ENCODE measurements at regions not wholly inside any gene's neighbourhood (a gene's known extent, or its start where the extent isn't known, plus 50 kb on each side); places are given as distances from the start of the nearest gene placed in this dataset.

- no peaks in the 10 kb centered on the region for H3K4me1 ChIP-seq
- intact Hi-C loops (cut with micrococcal nuclease) = no loop called here
- no peak overlapping the region for H3K27ac ChIP-seq (replicated peaks)
- H3K4me3 ChIP-seq = no peak overlapping the region
- peaks cover 28% of the 10 kb centered on the region for H3K9me3 ChIP-seq (replicated peaks)
- DNase-seq = no peak
- no peak for TF ChIP-seq CTCF (IDR thresholded peaks at IDR 0.05; ENCODE audit: borderline replicate concordance)
- H3K36me3 ChIP-seq = no peaks in the 10 kb centered on the region
- no peaks in the 10 kb centered on the region for H3K27me3 ChIP-seq (ENCODE audit: low read depth)
Measured at GRCh38 chr6:140228491-140228890, 854.0 kb upstream of the CITED2 start.

- Histone ChIP-seq H3K9me3 (replicated peaks) (peaks cover 10% of the 10 kb centered on the region), H3K36me3 (no peaks in the 10 kb centered on the region), H3K4me3 (no peak overlapping the region), H3K27ac (replicated peaks) (no peak overlapping the region), H3K27me3 (ENCODE audit: low read depth) (no peaks in the 10 kb centered on the region), H3K4me1 (no peaks in the 10 kb centered on the region)
- no peak for TF ChIP-seq CTCF (IDR thresholded peaks at IDR 0.05; ENCODE audit: borderline replicate concordance)
- intact Hi-C loops (cut with micrococcal nuclease) = no loop called here
- no peak for DNase-seq
Measured at GRCh38 chr6:140226637-140227036, 852.2 kb upstream of the CITED2 start.

- no peaks in the 10 kb centered on the region for H3K27me3 ChIP-seq (ENCODE audit: low read depth)
- intact Hi-C loops (cut with micrococcal nuclease) = no loop called here
- H3K4me1 ChIP-seq = no peaks in the 10 kb centered on the region
- DNase-seq = no peak
- H3K4me3 ChIP-seq = no peak overlapping the region
- H3K9me3 ChIP-seq (replicated peaks) = peaks cover 2% of the 10 kb centered on the region
- no peaks in the 10 kb centered on the region for H3K36me3 ChIP-seq
- TF ChIP-seq CTCF (IDR thresholded peaks at IDR 0.05; ENCODE audit: borderline replicate concordance) = no peak
- H3K27ac ChIP-seq (replicated peaks) = no peak overlapping the region
Measured at GRCh38 chr6:140225701-140226436, 851.4 kb upstream of the CITED2 start.

DNA sequence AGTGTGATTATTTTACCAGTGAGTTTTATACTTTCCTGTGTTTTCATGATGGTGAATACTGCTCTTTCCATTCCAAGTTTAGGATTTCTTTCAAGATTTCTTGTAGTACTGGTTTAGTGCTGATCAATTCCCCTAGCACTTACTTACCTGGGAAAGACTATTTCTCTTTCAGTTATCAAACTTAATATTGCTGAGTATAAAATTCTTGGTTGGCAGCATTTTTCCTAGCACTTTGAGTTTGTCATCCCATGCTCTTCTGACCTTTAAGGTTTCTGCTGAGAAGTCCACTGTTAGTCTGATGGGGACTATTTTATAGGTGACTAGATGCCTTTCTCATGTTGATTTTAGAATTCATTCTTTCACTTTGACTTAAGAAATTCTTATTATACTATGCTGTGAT is 842.8 kb upstream of the CITED2 start:
- intact Hi-C loops (cut with micrococcal nuclease) = no loop called here
- Histone ChIP-seq H3K27me3 (ENCODE audit: low read depth) (no peaks in the 10 kb centered on the region), H3K36me3 (no peaks in the 10 kb centered on the region), H3K27ac (replicated peaks) (no peak overlapping the region), H3K4me3 (no peak overlapping the region), H3K9me3 (replicated peaks) (peaks cover 44% of the 10 kb centered on the region), H3K4me1 (no peaks in the 10 kb centered on the region)
- no peak for TF ChIP-seq CTCF (IDR thresholded peaks at IDR 0.05; ENCODE audit: borderline replicate concordance)
- no peak for DNase-seq

DNA sequence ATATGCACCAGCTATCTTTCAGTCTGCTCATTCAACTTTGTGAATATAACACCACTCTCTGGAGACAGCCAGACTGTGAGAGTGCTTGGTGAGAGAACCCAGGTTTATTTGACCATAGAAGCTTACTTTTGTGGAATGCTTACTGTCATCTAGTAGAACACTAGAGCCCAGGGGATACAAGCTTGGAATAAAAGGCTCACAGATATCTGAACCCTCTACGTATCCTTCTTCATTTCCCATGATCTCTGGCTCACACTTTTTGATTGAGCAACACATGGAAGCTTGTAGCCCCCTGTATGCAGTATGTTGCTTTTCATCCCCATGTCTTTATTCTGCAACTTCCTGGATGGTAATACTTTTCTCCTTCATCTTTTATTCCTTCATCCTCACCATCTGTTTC is 835.3 kb upstream of the CITED2 start:
- Histone ChIP-seq H3K27ac (replicated peaks) (no peak overlapping the region), H3K4me1 (peaks cover 14% of the 10 kb centered on the region), H3K27me3 (ENCODE audit: low read depth) (no peaks in the 10 kb centered on the region), H3K36me3 (no peaks in the 10 kb centered on the region), H3K9me3 (replicated peaks) (peaks cover 9% of the 10 kb centered on the region), H3K4me3 (no peak overlapping the region)
- intact Hi-C loops (cut with micrococcal nuclease) = no loop called here
- no peak for TF ChIP-seq CTCF (IDR thresholded peaks at IDR 0.05; ENCODE audit: borderline replicate concordance)
- DNase-seq = no peak
